Prostate gland (tissue), 2 donors: ENCODE measurements at regions not wholly inside any gene's neighbourhood (a gene's known extent, or its start where the extent isn't known, plus 50 kb on each side); places are given as distances from the start of the nearest gene placed in this dataset.

ENCODE experiments used
- DNase-seq: peaks from one replicate; pipeline ENCODE4 v3.0.0-alpha.2; 2019; ENCODE audit warnings: low spot score
- H3K27ac ChIP-seq, 2 donors: fragments of 200-600 bp; sonication (generic); 2 replicates each; pipeline ENCODE4 v1.5.1; 2017 to 2019
- H3K27me3 ChIP-seq: fragments of 200-600 bp; sonication (generic); replicated peaks from 2 replicates; pipeline ENCODE4 v1.5.1; 2019; ENCODE audit not compliant: insufficient read depth
- H3K36me3 ChIP-seq, 2 donors: fragments of 200-600 bp; sonication (generic); 1 replicate in 1 of 2; 2 replicates in 1 of 2; pipeline versions ENCODE4 v1.5.1 to v1.8.1; 2017 to 2019
- H3K4me1 ChIP-seq: fragments of 200-600 bp; sonication (generic); replicated peaks from 2 replicates; pipeline ENCODE4 v1.5.1; 2019
- H3K4me3 ChIP-seq, 2 donors: fragments of 200-600 bp; sonication (generic); 2 replicates each; pipeline ENCODE4 v1.5.1; 2017 to 2019
- H3K9me3 ChIP-seq: fragments of 200-600 bp; sonication (generic); 2 replicates; pipeline ENCODE4 v1.5.1; 2017
- POLR2A ChIP-seq: fragments of 450-650 bp; IDR thresholded peaks from one replicate; pipeline ENCODE4 v1.6.1; 2016; ENCODE audit warnings: antibody characterized with exemption, mild to moderate bottlenecking
- POLR2AphosphoS5 ChIP-seq: sonication (generic); formaldehyde crosslinking; IDR thresholded peaks from one replicate; pipeline ENCODE4 v1.6.1; 2017; ENCODE audit warnings: antibody characterized with exemption
- WGBS: methylation state at CpG from one replicate; pipeline ENCODE4 v1.1.5; 2018; 5-methylcytosine and 5-hydroxymethylcytosine counted together
- intact Hi-C: fragments of 100-400 bp; cut with DNase I; formaldehyde crosslinking; loops from one replicate; pipeline ENCODE4 v1.14.2; 2022
- TF ChIP-seq, protein P1 (sequence below), 4 experiments: fragments of 200-600 bp in 2 of 4; fragments of 450-650 bp in 2 of 4; sonication (generic) in 2 of 4; IDR thresholded peaks; 1 replicate in 3 of 4; 2 replicates in 1 of 4; pipeline ENCODE4 v1.5.1; 2016 to 2019; ENCODE audit warnings: antibody characterized with exemption in 4 of 4, mild to moderate bottlenecking in 2 of 4, moderate library complexity in 2 of 4

DNA sequence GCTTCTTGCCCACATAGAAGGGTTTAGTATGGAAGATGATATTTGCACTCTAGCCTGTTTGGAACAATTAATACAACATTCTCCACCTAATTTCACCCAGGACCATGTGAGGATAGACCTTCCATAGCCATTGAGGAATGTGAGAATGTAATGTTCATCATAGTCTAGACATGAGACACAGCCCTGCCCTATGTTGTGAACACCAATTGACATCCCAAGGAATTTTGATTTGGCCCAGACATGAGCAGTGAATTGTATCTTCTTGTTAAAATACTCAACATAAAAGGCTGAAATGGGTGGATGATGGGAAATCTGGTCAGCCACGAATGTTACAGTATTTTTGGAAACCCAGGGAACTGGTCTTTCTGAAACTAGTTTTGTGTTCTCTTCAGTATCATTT lies 892.3 kb upstream of the CHORDC1 start:
- Histone ChIP-seq H3K27me3 (no peaks in the 10 kb centered on the region), H3K4me3 (no peak overlapping the region), H3K9me3 (no peaks in the 10 kb centered on the region), H3K27ac (no peak overlapping the region), H3K36me3 (no peaks in the 10 kb centered on the region), H3K4me1 (no peaks in the 10 kb centered on the region)
- no peak for DNase-seq
- intact Hi-C loops, result no loop called here
- WGBS, result 58% methylated on average over 1 of the region's 1 CpG
- no peak for TF ChIP-seq POLR2AphosphoS5
- no peak for TF ChIP-seq POLR2A
- TF ChIP-seq, protein P1, sequence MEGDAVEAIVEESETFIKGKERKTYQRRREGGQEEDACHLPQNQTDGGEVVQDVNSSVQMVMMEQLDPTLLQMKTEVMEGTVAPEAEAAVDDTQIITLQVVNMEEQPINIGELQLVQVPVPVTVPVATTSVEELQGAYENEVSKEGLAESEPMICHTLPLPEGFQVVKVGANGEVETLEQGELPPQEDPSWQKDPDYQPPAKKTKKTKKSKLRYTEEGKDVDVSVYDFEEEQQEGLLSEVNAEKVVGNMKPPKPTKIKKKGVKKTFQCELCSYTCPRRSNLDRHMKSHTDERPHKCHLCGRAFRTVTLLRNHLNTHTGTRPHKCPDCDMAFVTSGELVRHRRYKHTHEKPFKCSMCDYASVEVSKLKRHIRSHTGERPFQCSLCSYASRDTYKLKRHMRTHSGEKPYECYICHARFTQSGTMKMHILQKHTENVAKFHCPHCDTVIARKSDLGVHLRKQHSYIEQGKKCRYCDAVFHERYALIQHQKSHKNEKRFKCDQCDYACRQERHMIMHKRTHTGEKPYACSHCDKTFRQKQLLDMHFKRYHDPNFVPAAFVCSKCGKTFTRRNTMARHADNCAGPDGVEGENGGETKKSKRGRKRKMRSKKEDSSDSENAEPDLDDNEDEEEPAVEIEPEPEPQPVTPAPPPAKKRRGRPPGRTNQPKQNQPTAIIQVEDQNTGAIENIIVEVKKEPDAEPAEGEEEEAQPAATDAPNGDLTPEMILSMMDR (IDR thresholded peaks at IDR 0.05), result no peak

DNA sequence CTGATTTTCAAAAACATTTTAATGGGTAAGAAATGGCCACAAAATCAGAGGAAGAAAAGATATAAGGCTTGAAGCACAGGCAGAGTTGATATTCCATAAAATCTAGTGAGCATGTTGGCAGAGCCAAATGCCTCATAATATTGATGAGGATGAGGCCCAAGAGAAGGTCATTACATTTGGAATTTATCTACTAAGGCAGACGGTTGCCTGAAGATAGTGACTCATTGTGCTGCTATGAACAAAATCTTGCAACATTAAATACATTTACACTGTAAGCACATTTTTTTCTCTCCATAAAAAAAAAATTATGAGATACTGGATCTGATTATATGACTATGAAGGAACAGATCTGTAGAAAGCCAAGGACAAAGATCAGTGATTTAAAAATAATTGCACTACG lies 881.4 kb upstream of the CHORDC1 start:
- no peak overlapping the region for H3K27ac ChIP-seq
- intact Hi-C loops, result no loop called here
- H3K36me3 ChIP-seq, result no peaks in the 10 kb centered on the region
- WGBS, result 19% methylated on average over 2 of the region's 2 CpGs
- H3K4me3 ChIP-seq, result no peak overlapping the region
- no peaks in the 10 kb centered on the region for H3K4me1 ChIP-seq
- H3K27me3 ChIP-seq, result no peaks in the 10 kb centered on the region
- no peak for DNase-seq
- H3K9me3 ChIP-seq, result no peaks in the 10 kb centered on the region
- TF ChIP-seq, protein P1 (IDR thresholded peaks at IDR 0.05), result no peak
- TF ChIP-seq POLR2AphosphoS5 (no peak), POLR2A (no peak)

DNA sequence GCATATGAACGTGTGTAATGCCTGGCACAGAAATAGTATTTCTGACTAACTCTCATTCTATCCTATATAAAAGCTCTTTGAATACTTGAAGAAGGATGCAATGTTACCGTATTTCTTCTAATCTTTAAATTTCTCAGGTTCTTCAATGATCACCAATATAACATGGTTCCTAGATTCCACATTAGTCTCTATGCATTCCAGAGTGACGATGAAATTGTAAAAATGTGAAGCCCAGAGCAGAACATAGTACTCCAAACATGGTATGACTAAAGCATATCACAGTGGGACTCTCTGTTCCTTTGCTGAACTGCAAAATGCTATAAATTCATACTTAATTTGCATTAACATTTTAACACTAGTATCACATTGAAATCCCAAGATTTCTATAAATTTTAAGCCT lies 877.6 kb upstream of the CHORDC1 start:
- Histone ChIP-seq H3K4me3 (no peak overlapping the region), H3K36me3 (no peaks in the 10 kb centered on the region), H3K9me3 (no peaks in the 10 kb centered on the region), H3K27ac (no peak overlapping the region), H3K4me1 (no peaks in the 10 kb centered on the region), H3K27me3 (no peaks in the 10 kb centered on the region)
- no peak for TF ChIP-seq POLR2AphosphoS5
- TF ChIP-seq POLR2A, result no peak
- TF ChIP-seq, protein P1 (IDR thresholded peaks at IDR 0.05), result no peak
- DNase-seq, result no peak
- intact Hi-C loops, result no loop called here
- WGBS, result 65% methylated on average over 3 of the region's 3 CpGs

DNA sequence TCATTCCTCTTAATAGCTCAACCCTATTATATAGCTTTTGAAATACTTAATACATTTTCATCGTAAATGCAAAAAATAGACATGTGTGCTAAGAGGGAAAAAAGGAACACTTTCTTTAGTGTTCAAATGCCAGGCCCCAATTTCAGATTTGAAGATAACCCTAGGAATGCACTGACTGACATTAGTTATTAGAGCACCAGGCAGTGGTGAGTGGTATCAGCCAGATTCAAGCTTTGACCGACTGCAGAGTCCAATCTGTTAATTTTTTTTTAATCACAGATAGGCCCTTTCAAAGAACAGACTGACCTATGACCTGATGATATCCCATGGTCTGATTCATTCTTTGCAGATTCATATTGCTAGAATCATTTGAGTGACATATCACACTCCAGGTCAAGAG lies 874.2 kb upstream of the CHORDC1 start:
- WGBS, result 61% methylated on average over 2 of the region's 2 CpGs
- Histone ChIP-seq H3K4me1 (no peaks in the 10 kb centered on the region), H3K36me3 (no peaks in the 10 kb centered on the region), H3K27ac (no peak overlapping the region), H3K27me3 (no peaks in the 10 kb centered on the region), H3K9me3 (no peaks in the 10 kb centered on the region), H3K4me3 (no peak overlapping the region)
- TF ChIP-seq POLR2AphosphoS5, result no peak
- TF ChIP-seq, protein P1 (IDR thresholded peaks at IDR 0.05), result no peak
- no peak for TF ChIP-seq POLR2A
- no peak for DNase-seq
- intact Hi-C loops, result no loop called here

DNA sequence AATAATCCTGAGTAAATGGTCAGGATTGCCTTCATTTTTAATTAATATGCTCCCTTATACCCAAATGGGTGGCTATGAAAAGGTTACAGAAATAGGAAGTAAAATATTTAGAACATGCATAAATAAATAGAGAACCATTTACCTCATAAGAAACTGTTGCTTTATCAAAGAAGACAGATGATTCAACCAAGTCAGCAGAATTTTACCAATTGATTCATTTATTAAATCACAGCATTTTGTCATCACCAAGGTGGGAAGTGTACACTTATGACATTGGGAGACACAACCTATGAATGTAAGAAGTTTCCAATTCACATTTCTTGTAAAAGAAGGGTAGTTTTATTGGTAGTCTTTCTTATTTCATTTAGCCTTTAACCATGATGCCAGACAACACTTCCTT lies 870.3 kb upstream of the CHORDC1 start:
- Histone ChIP-seq H3K36me3 (no peaks in the 10 kb centered on the region), H3K9me3 (no peaks in the 10 kb centered on the region), H3K27me3 (no peaks in the 10 kb centered on the region), H3K4me3 (no peak overlapping the region), H3K27ac (no peak overlapping the region), H3K4me1 (no peaks in the 10 kb centered on the region)
- intact Hi-C loops, result no loop called here
- TF ChIP-seq, protein P1 (IDR thresholded peaks at IDR 0.05), result no peak
- TF ChIP-seq POLR2A, result no peak
- no peak for DNase-seq
